GM21529 (cell line): ENCODE measurements at regions not wholly inside any gene's neighbourhood (a gene's known extent, or its start where the extent isn't known, plus 50 kb on each side); places are given as distances from the start of the nearest gene placed in this dataset.
"Not testable (repeated sequence)": the region's sequence is repeated elsewhere in the genome, so short reads cannot be mapped to it uniquely, and the experiment has no call there.

Experiments
- ATAC-seq: cut with Tn5 transposase; IDR thresholded peaks from one replicate; pipeline ENCODE4 v1.9.1; 2021; ENCODE audit not compliant: unreplicated experiment

DNA sequence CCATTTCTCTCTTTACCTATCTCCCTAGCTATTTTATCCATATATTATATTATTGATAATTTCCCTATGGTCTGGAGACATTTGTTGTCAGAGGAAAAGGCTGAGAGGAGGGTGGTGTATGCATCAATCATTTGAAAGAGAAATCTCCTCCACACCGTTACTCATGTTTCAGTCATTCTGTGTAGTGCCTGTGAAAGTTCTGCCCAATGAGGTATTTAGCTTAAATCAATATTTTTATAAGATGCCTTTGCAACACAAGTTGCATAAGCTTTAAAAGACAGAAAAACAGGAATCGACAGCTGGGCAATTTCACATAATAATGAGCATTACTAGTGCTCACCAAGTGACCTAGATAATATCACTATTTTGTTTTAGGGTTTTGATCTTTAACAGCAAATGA, 363.7 kb upstream of the FSIP2 start:
- no peak for ATAC-seq

DNA sequence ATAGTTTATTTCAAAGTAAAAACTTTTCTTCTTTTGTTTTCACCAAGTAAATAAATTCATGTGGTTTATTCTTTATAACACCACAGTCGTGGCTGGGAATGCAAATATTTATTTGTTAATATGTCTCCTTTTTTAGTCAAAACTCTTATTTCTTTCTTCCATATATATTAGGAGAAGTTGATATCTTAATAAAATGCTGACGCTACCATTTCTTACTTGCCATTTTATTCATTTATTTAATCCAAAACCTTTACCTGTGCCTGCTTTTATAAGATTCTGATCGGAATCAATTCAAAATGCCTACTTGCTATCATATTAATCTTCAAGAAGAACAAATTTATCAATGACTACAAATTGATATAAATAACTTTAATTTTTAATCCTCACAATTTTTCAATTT, 362.9 kb upstream of the FSIP2 start:
- ATAC-seq, result no peak

DNA sequence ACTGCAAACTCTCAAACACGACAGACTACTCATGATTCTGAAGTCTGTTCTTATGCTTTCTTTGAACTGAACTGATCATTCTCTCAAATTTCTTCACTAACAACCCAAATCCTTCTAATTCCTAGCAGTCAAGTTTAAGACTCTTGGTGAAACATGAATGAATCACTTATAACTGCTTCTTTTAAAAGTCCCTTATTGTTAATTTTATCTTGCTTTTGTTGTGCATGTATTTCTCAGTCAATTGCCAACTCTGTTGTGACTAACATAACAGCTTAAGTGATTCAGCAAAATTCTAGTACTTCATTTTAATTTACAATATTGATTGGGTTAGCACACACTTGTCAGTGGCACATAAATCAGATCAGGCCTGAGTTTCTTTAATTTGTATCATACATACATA, 357.0 kb upstream of the FSIP2 start:
- ATAC-seq, result no peak

DNA sequence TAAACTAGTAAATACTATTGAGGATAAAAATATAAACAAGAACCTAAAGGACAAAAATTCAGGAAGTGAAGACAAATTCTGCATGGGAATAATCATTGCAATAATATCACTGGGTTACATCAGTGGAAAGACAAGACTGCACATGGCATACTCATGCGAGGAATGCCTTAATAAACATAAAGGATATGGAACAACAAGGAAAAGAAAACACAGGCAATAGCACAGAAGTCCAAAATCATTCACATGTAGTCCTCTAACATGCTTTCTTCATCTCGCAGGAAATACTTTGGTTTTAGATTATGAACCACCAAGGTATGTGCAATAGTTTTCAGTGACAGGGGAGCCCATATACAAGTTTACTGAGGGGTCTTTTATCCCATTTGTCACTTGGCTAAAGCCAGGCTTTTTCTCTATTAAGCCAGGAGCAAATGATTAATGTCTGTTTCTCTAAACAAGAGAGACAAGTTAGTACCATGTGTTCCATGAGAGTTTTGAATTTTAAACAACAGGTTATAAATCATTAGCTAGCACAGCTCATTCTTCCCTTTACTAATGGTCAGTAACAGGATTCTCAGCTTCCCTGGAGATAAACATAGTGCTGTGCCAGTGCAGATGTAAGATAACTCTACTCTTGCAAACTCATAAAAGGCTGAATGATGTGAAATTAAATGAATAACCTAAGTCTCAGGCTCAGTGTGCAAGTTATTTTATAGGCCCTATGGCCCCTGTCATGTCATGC, 353.6 kb upstream of the FSIP2 start:
- ATAC-seq, result no peak

DNA sequence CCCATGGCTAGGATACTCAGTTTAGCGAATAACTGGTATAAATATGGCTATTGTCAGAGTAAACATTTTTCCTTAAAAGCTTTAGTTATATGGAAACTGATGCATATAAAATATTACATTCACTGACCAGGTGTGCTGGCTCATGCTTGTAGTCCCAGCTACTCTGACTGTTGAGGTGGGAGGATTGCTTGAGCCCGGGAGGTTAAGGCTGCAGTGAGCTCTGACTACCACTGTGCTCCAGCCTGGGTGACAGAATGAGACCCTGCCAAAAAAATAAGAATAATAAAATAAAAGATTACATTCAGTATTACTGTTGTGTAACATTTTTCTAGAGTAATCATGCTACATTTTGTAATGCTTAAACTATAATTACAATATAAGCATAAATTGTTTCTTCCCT, 350.4 kb upstream of the FSIP2 start:
- ATAC-seq, result no peak

DNA sequence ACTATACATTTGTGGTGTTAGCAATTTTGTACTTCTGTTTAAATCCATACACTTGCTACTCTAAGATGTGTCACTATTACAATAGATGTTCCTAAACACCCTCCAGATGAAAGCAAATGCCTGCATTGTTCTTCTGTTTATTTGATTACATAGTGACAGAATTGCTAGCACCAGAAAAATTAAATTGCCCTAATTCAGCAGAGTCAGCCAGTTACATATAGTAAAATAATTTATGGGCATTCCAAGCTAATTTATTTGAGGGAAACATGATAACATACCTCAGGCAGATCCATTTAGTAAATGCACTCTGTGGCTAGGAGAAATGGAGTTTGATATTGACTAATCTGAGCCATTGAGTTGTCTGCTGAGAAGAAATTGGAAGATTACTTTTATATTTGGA, 347.1 kb upstream of the FSIP2 start:
- no peak for ATAC-seq

DNA sequence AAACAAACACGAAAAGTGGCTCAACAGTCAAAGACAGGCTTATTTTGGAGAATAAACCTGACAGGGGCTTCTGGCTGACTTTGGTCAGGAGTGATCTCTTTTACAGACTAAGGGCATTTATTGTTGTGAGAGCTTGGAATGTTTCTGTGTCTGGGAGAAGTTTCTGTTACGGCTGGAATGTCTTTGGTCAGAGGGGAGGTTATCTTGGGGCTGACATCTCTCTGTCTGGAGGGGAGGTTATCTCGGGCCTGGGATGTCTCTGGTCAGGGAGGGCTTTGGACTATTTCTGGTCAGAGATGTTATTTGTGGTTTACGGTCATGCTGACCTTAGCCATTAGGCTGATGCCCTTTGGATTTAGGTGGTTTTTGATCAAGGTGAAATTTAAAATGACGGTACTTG, 345.5 kb upstream of the FSIP2 start:
- ATAC-seq, result no peak

DNA sequence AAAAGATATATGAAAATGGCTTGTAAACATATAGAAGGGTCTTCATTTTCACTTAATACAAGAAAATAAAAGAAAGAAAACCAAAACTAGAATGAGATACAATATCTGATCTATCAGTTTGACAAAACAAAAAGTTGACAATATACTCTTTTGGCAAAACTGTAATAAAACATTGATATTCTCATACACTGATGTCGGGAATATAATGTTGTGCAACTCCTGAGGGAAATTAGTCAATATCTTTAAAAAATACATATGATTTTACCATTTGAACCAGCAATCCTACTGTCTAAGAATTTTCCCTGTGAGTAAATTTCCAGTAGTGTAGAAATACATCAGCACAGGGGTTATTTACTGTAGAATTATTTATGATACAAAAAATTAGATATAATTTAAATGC, 336.1 kb upstream of the FSIP2 start:
- ATAC-seq, result no peak

DNA sequence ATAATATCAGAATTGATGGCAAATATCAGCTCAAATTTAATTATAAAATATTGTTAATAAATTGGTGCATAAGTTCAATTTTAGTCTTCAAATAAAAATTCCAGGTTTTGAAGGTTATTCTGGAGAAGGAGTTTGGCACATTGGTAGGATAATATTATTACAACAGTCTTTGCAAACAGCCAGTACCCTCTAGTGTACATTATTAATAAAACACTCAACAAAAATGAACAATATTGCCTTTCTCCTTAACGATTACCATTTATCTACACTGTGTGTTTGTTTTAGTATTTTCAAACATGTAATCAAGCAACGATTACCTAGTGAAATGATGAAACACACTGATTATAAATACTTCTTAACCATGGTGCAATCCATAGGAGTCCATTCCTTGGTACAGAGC, 334.0 kb upstream of the FSIP2 start:
- no peak for ATAC-seq

DNA sequence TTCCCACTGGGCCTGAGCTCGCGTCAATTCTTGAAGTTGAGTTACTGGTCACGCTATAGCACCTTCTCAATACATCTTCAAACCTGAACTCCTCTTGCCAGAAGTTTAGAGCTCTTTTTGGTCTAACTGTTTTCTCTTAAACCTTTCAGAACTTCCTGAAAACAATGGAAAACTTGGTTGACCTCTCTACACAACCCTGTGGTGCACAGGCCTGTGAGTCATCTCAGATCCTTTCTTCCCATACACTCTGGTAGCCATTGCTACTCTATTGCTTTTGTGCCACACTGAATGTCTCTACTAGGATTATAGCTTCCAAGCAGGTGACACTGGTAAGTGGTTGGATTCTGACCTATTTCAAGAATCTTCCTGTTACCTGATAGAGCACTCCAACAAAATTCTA, 321.5 kb upstream of the FSIP2 start:
- no peak for ATAC-seq

DNA sequence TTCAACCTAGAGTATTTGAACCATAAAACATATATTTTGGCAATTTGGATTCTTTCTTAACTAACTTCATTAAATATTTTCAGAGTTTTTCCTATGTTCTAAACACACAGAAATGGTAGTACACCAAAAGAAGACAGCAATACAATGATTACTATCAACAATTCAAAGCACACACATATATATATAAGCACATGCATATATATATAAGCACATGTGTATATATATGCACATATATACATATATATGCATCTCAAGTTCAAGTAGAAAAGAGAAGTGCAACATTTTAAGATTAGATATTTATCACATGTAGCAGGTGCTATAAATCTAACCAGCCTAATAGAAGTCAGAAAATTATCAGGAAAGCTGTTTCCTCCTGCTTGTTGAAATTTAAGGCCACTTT, 320.9 kb upstream of the FSIP2 start:
- ATAC-seq, result no peak

DNA sequence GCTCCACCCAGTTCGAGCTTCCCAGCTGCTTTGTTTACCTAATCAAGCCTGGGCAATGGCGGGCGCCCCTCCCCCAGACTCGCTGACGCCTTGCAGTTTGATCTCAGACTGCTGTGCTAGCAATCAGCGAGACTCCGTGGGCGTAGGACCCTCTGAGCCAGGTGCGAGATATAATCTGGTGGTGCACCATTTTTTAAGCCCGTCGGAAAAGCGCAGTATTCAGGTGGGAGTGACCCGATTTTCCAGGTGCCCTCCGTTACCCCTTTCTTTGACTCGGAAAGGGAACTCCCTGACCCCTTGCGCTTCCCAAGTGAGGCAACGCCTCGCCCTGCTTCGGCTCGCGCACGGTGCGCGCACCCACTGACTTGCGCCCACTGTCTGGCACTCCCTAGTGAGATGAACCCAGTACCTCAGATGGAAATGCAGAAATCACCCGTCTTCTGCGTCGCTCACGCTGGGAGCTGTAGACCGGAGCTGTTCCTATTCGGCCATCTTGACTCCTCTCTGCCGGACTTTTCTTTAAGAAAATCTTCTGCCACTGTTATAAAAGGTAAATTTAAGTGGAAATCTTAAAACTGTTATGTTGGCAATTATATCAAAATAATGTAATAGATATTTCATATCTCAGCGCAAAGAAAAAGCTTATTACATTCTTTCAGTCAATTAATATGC, 313.5 kb upstream of the FSIP2 start:
- ATAC-seq, result not testable (repeated sequence)

DNA sequence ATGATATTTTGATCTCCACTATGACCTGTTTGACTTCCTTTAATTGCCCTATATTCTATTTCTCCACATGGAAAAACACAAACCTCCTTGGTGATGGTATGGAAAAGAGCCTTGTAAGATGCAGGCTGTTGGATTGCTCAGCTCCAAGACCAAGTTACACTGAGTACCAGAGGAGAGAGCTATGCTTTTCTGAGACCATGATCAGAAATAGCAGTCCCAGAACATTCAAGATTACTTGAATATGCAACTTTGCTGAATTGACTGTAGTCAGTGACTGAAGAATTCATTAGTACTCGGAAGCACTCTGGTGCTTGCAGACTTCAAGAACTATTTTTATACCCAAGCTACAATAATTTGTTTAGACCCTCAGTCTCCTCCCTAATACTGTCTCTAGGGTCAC, 310.6 kb upstream of the FSIP2 start:
- ATAC-seq, result no peak

DNA sequence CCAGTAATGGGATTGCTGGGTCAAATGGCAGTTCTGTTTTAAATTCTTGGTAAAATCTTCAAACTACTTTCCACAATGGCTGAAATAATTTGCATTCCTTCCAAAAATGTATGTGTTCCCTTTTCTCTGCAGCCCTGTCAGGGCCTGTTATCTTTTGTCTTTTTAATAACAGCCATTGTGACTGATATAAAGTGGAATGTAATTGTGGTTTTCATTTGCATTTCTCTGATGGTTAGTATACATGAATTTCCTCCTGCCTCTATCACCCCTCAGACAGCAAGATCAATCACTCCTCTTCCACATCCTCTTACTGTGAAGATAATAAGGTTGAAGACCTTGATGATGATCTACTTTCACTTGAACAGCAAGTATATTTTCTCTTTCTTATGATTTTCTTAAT, 304.8 kb upstream of the FSIP2 start:
- ATAC-seq, result no peak

DNA sequence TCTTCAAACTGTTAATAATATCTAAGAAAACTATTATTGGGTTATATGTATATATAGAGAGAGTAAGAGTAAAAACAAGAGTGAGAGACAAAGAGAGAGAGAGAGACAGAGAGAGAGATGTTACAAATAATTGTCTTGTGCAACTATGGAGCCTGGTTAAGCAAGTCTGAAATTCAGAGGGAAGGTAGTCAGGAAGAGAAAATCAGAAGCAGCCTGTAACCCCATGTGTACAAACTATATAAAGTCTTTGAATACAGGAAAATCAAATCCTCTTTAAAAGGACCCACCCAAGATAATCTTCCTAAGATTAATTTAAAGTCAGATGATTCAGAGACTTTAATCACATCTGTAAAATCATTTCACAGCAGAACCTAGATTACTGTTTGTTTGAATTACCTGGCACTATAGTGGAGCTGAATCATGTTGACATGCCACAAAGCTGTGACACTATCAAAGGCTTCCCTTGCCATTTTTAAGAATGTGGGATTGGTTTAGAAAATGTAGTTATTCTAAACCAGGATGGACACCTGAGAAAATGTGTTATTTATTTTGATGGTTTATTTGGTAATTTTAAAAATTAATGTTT, 301.7 kb upstream of the FSIP2 start:
- no peak for ATAC-seq

DNA sequence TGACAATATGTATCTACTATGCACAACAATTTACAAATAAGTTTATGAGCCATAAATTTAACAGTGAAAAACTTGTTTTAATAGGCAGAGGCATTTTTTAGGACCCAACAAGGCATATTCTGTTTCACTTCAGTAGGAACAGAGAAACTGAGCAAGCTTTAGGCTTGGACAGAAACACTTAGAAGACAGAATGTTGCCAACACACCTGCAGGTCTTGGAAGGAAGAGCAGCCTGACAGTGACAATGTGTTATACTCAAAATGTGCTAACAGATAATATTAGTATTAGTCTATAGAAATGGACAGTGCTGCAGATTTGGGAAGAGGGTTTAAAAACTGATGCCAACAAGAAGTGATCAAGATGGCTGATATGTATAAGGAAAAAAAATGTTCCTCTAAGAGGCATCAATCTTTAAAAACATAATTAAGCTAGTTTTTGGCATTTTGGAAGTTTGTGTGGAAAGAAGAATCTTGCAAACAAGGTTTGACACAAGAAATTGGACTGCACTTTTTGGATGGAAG, 297.1 kb upstream of the FSIP2 start:
- no peak for ATAC-seq

DNA sequence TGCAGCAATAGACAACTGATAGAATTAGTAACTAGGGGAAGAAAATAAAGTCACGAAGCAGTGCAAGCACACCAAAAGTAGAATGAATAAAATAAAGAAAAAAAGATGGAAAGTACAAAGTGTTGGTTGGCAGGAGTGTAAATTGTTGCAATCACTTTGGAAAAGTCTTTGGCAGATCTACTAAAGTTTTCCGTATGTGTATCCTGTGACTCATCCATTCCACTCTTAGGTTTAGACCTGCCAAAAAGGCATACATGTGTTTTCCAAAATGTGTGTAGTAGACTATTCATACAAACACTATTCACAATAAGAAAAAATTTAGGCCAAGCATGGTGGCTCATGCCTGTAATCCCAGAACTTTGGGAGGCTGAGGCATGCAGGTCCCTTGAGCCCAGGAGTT, 282.1 kb upstream of the FSIP2 start:
- no peak for ATAC-seq

DNA sequence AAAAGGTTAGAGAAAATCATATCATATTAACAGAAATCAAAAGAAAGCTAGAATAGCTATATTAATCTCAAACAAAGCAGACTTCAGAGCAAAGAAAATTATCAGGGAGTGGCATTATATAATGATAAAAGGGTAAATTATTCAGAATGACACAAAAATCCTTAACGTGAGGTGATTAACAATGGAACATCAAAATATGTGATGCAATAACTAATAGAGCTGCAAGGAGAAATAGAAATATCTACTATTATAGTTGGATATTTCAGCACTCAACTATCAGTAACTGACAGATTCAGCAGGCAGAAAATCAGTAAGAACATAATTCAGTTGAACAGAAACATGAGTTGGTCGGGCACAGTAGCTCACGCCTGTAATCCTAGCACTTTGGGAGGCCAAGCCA, 275.1 kb upstream of the FSIP2 start:
- ATAC-seq, result no peak

DNA sequence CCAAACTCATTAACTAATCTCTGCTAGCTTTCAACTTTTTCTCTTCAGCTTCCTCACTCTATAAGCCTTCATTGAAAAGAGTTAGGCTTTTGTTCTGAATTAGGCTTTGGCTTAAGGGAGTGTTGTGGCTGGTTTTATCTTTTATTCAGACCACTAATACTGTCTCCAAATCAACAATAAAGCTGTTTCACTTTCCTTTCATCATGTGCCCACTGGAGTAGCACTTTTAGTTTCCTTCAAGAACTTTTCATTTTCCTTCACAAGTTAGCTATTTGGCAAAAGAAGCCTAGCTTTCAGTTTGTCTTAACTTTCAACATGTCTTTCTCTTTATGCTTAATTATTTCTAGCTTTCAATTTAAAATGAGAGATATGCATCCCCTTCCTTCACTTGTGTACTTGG, 271.7 kb upstream of the FSIP2 start:
- no peak for ATAC-seq

DNA sequence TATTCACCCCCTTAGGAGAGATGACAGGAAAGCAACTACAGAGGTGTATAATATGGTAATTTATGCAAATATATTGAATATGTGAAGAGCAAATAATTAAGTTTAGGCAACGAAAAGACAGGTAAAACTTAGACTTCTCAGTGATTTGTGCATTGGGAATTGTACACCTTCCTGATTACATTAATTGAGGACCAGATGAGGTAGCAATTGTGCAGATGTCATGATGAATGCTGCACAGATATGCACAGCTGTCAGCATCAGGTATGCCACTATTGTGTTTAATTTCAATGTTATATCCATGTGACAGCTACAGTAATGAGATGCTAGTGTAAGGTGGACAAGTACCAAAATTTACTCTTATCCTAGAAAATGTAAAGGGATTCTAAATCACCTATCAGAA, 267.2 kb upstream of the FSIP2 start:
- no peak for ATAC-seq

DNA sequence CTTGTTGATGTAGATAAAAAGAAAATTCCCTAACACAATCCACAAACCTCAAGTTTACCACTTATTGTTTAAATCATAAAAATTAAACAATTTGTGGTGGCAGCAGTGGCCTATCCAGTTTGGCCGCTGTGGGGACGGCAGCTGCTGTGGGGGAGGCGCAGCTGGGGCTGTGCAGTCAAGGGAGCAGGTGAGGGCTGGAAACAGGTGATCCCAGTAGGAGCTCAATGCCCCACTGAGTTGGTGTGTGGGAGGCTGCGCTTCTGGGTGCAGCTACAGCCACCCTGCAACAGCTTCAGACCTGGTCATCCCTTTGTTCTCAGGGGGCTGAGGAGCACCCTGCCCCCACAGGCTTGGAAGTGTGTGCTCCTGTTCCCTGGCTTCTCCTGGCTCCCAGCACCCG, 266.0 kb upstream of the FSIP2 start:
- no peak for ATAC-seq

DNA sequence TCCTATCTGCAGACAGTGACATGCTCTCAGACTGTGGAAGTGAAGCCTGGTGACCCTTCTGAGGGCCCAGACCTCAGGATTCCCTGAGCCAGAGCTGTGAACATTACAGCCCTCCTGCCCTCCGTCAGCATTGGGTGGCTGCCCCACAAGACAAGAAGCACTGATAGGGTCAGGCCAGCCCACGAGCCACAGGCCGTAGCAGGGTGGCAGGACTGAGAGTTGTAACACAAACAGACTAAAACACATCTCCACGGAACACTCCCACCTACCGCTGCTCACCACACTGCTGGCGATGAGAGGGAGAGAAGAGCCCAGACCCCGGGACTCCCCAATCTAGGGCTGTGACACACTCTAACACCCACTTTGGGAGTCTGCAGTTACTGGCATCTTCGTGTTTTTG, 264.8 kb upstream of the FSIP2 start:
- no peak for ATAC-seq
